Mesothelial cell of epicardium (in vitro differentiated cells): ENCODE measurements at regions not wholly inside any gene's neighbourhood (a gene's known extent, or its start where the extent isn't known, plus 50 kb on each side); places are given as distances from the start of the nearest gene placed in this dataset.

Source experiments
- DNase-seq, 2 experiments: peaks; one replicate each; pipeline ENCODE4 v3.0.0; 2021; ENCODE audit warnings: low spot score in 2 of 2; ENCODE audit not compliant: unreplicated experiment in 2 of 2
- H3K27ac Mint-ChIP-seq: 2 replicates; pipeline ENCODE4 v1.8.0; 2021; ENCODE audit warnings: mixed read lengths
- H3K27me3 Mint-ChIP-seq: 2 replicates; pipeline ENCODE4 v1.8.0; 2021; ENCODE audit warnings: low read depth, mixed read lengths
- H3K36me3 Mint-ChIP-seq: 2 replicates; pipeline ENCODE4 v1.8.0; 2021; ENCODE audit warnings: mixed read lengths
- H3K4me1 Mint-ChIP-seq: 2 replicates; pipeline ENCODE4 v1.8.0; 2021; ENCODE audit warnings: mixed read lengths
- H3K4me3 Mint-ChIP-seq: 2 replicates; pipeline ENCODE4 v1.8.0; 2021; ENCODE audit warnings: mild to moderate bottlenecking, moderate library complexity, mixed read lengths
- H3K9me3 Mint-ChIP-seq: 2 replicates; pipeline ENCODE4 v1.8.0; 2021; ENCODE audit warnings: mixed read lengths
- TF ChIP-seq, protein P1 (sequence below): fragments of 200-600 bp; sonication (generic); IDR thresholded peaks from one replicate; pipeline ENCODE4 v1.5.0; 2021; ENCODE audit warnings: antibody characterized with exemption; ENCODE audit not compliant: unreplicated experiment

- H3K27me3 Mint-ChIP-seq, result no peaks in the 10 kb centered on the region
- DNase-seq, result no peak
- TF ChIP-seq, protein P1, sequence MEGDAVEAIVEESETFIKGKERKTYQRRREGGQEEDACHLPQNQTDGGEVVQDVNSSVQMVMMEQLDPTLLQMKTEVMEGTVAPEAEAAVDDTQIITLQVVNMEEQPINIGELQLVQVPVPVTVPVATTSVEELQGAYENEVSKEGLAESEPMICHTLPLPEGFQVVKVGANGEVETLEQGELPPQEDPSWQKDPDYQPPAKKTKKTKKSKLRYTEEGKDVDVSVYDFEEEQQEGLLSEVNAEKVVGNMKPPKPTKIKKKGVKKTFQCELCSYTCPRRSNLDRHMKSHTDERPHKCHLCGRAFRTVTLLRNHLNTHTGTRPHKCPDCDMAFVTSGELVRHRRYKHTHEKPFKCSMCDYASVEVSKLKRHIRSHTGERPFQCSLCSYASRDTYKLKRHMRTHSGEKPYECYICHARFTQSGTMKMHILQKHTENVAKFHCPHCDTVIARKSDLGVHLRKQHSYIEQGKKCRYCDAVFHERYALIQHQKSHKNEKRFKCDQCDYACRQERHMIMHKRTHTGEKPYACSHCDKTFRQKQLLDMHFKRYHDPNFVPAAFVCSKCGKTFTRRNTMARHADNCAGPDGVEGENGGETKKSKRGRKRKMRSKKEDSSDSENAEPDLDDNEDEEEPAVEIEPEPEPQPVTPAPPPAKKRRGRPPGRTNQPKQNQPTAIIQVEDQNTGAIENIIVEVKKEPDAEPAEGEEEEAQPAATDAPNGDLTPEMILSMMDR, result no peak
- H3K4me3 Mint-ChIP-seq, result no peak overlapping the region
- H3K27ac Mint-ChIP-seq, result peak overlapping the region; percentile 65
- H3K36me3 Mint-ChIP-seq, result no peaks in the 10 kb centered on the region
- H3K9me3 Mint-ChIP-seq, result no peaks in the 10 kb centered on the region
- H3K4me1 Mint-ChIP-seq, result peaks cover 27% of the 10 kb centered on the region
Measured at GRCh38 chr10:9238041-9238440, 1183.6 kb downstream of the GATA3 start.

DNA sequence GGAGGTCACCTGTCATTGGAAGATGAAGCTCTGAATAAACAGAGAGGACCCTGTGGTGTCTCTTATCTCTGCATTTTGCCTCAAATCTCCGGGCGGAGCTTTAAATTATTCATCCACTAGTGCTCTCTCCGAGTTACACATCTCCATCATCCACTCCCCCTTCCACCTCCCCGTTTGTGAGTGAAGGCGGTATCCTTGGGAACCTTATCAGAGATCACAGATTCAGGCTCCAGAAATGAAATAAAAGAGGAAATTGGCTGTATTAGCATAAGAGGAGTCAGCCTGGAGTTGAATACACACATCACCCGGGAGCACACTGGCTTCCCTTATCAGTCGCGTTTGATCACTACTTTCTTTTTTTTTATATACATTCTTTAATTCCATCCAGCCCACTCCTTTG is 1184.8 kb downstream of the GATA3 start:
- Mint-ChIP-seq H3K27ac (peak overlapping the region; percentile 80), H3K27me3 (no peaks in the 10 kb centered on the region), H3K4me3 (no peak overlapping the region), H3K4me1 (peaks cover 30% of the 10 kb centered on the region), H3K36me3 (no peaks in the 10 kb centered on the region), H3K9me3 (no peaks in the 10 kb centered on the region)
- TF ChIP-seq, protein P1, result no peak
- DNase-seq, result no peak

DNA sequence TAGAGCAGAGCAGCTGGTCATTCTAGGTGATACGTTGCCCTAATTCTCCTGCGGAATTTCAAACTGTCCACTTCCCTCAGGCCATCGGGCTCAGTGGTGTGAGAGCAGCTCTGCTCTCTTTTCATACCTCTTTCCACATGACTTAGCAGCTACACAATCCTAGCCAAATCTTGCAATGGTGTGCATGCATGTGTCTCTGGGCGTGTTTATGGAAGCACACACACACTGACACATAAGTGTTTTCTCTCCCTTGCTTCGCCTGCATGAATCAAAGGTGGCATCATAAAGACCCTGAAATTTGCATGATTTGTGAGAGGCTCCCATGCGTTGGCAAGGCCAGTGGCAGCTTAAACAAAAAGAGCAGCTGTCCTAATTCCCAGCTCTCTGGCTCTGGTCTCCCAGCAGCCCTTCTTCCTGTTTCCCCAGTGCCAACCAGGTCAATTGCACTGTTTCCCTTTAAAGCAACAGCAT is 1189.5 kb downstream of the GATA3 start:
- Mint-ChIP-seq H3K9me3 (peaks cover 10% of the 10 kb centered on the region), H3K36me3 (no peaks in the 10 kb centered on the region), H3K4me3 (no peak overlapping the region), H3K4me1 (peaks cover 21% of the 10 kb centered on the region), H3K27ac (no peak overlapping the region), H3K27me3 (no peaks in the 10 kb centered on the region)
- no peak for DNase-seq
- TF ChIP-seq, protein P1, result no peak

DNA sequence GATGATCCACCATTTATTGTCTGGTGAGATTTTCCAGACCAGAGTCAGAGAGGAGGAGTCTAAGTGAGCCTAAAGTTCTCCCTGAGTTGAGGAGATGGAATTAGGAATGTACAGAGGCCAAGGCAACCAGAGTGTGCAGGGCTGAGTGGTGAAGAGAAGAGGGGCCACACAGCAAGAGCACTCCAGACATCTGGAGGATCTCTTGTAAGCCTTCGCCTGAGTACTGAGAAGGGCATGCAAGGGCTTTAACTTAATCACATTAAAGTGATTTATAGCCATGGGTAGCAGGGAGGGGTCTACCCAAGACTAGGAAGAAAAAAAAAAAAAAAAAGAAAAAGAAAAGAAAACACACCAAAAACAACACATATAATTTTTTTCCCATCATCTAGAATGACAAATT is 1190.4 kb downstream of the GATA3 start:
- TF ChIP-seq, protein P1, result no peak
- Mint-ChIP-seq H3K4me1 (peaks cover 12% of the 10 kb centered on the region), H3K27ac (no peak overlapping the region), H3K27me3 (no peaks in the 10 kb centered on the region), H3K36me3 (peaks cover 5% of the 10 kb centered on the region), H3K9me3 (peaks cover 19% of the 10 kb centered on the region), H3K4me3 (no peak overlapping the region)
- no peak for DNase-seq

DNA sequence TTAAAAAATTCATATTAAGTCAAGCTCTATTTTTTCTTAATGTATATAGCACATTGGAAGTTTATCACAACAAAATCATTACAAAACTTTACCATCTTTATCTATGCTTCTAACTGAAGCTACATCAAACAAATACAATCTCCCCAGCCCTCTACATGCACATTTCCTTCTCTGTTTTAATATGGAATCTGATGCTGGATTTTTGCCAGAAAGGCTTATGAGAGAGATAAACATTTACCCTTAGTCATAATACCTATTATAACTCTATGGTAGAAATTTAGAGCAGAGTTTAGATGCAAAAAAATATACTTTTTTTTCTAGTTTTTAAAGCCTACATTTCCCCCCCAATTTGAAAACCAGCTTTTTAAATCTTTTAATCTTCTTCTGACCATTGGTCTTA is 1198.6 kb downstream of the GATA3 start:
- Mint-ChIP-seq H3K36me3 (peaks cover 14% of the 10 kb centered on the region), H3K4me3 (no peak overlapping the region), H3K27me3 (peaks cover 7% of the 10 kb centered on the region), H3K27ac (no peak overlapping the region), H3K4me1 (peaks cover 11% of the 10 kb centered on the region), H3K9me3 (peaks cover 34% of the 10 kb centered on the region)
- no peak for DNase-seq
- TF ChIP-seq, protein P1, result no peak

DNA sequence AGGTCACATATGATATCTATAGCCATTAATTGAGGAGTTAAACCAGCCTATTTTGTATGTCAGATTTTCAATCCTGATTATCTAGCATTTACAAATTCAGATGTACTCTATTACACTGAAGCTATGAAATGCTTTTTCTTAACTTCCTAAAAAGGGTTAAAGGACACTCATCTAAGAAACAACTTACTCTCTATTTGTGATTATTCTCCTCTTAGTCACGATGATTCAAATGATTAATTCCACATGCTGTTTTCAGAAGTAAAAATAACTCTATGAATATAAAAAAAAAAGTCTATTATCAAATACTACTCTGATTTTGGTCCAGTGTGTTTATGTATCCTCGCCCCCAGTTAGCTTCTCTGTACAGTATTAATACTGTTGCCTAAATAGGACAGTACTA is 1199.9 kb downstream of the GATA3 start:
- DNase-seq, result no peak
- peaks cover 11% of the 10 kb centered on the region for H3K4me1 Mint-ChIP-seq
- TF ChIP-seq, protein P1, result no peak
- H3K4me3 Mint-ChIP-seq, result no peak overlapping the region
- H3K36me3 Mint-ChIP-seq, result peaks cover 11% of the 10 kb centered on the region
- H3K9me3 Mint-ChIP-seq, result peaks cover 22% of the 10 kb centered on the region
- peaks cover 7% of the 10 kb centered on the region for H3K27me3 Mint-ChIP-seq
- no peak overlapping the region for H3K27ac Mint-ChIP-seq
